Activated CD4-positive, alpha-beta T cell treated with anti-CD3 and anti-CD28 coated beads, Interleukin-2, amount 50 U/mL, for 16 hours (primary cell): ENCODE measurements at regions not wholly inside any gene's neighbourhood (a gene's known extent, or its start where the extent isn't known, plus 50 kb on each side); places are given as distances from the start of the nearest gene placed in this dataset.

Experiments
- DNase-seq: peaks from one replicate; pipeline ENCODE4 v3.0.0-alpha.2; 2020

DNA sequence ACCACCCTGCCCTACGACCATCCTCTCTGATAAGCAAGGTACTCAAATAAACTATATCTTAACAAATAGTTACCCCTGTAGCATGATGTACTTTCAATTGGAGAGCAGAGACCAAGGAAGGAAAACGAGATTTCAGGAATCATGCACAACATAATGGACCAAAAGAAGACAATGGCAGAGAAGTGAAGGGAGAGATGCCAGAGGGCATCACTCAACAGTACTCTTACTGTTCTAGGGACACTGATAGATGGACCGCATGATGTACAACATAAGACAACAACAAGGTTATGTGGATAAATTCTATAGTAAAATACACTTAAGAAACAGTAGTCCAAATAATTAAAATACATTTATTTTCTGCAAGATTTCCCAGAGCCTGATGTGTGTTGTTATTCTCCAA is 77.5 kb upstream of the IFNG-AS1 start:
- DNase-seq: no peak

DNA sequence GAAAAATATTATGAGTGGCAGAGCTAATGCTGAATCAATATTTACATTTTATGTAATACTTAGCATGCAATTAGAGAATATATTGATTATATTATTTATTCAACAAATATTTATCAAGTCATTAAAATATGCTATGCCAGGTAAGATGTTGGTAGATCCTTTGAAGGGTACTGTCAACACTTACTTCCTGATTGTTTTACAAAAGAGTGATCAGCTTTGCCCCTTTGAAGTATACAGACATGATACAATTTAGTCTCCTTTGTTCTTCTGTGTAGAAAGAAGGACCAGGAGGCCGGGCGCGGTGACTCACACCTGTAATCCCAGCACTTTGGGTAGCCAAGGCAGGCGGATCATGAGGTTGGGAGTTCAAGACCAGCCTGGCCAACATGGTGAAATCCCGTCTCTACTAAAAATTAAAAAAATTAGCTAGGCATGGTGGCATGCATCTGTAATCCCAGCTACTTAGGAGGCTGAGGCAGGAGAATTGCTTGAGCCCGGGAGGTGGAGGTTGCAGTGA is 73.9 kb upstream of the IFNG-AS1 start:
- DNase-seq: no peak

GRCh38 chr12:67916266-67916970 is 72.8 kb upstream of the IFNG-AS1 start:
- no peak for DNase-seq

DNA sequence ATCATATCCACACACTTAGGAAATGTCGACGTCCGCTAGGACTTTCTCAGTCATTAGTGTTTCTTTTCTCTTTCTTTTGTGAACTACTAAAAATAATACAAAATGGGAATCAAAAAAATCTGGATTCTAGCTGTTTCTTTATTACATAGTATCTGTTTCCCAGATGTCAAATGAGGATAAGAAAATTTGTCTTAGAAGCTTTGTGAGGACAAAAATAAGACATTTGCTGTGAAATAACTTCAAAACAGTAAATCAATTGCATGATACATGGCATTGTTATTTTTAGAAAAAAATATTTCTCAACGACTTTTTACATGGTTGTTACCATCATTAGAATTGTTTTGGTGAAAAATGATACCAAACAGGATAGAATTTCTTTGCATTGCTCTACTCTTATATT is 71.4 kb upstream of the IFNG-AS1 start:
- no peak for DNase-seq

DNA sequence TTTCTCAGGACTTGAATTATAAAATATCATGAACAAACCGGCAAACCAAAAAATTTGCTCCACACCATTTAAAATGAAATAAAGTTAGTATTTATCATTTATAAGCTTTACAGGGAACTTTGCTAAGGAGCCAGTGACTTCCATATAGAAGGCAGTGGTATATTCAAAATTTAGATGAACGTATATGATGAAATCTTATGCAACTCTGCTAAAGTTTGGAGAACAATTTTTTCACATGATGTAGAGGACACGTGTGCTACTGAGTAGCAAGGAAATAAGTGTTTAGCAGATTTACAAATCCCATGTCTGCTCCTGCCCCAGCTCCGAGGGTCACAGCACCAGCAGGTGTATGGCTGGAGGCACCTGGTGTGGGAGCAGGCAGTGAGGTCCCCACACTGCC is 70.8 kb upstream of the IFNG-AS1 start:
- DNase-seq: no peak

- DNase-seq: no peak
Observed at GRCh38 chr12:67919406-67919805, 69.8 kb upstream of the IFNG-AS1 start.

- DNase-seq: no peak
Observed at GRCh38 chr12:67920413-67920812, 68.8 kb upstream of the IFNG-AS1 start.

- no peak for DNase-seq
Observed at GRCh38 chr12:67921286-67921685, 68.0 kb upstream of the IFNG-AS1 start.

DNA sequence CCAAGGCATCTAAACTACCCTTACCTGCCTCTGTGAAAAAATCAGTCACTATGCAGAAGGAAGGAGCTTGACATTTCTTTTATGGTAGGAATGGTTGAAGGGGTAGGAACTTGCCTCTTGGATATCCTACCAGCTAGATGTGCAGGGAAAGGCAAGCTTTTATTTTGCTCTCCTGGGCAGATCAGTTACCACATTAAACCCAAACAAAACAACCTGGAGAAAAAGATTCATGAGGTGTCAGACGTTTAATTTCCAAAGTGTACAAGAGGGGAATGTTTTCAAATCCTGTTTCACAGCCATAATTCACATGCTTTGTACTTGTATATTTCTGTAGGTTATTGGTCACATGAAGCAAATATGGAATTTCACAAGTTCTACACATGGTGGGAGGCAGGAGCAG is 67.0 kb upstream of the IFNG-AS1 start:
- no peak for DNase-seq

DNA sequence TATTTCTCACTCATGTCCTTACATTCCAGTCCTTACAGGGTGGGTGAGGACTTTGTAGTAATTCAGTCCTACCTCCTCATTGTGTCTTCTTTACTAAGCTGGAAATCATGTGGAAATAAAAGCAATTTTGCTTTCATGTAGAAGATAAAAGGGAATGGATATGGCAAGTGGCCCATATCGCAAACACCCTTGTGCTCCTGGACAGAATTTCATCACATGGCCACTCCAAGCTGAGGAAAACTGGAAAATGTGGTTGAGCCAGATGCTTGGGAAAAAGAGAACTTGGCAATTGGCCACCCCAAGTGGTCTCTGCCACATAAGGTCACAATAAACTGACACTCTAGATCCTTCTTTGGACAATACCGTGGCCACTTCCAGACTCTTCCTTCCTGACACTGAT is 64.2 kb upstream of the IFNG-AS1 start:
- DNase-seq: no peak

GRCh38 chr12:67925552-67925951 is 63.7 kb upstream of the IFNG-AS1 start:
- DNase-seq: no peak

DNA sequence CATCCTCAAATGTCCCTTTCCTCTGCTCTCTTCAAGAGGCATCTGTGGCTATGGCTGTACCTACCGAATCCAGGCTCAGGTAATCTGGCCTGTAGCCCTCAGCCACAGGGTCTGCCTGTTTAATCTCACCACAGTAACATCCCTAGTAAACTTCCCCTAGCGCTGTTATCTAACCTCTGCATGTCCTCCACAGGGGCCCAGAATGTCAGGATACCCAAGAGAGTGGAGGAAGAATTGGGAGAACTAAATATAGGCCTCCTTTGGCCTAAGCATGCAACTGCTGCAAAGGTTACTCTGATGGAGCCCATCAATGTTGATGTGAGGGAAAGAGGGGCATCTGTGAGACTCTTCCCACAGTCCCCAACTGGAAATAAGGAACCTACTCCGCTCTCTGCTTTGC is 63.2 kb upstream of the IFNG-AS1 start:
- DNase-seq: no peak

GRCh38 chr12:67927324-67927723 is 61.9 kb upstream of the IFNG-AS1 start:
- DNase-seq: no peak

- no peak for DNase-seq
Observed at GRCh38 chr12:67927815-67928214, 61.4 kb upstream of the IFNG-AS1 start.

DNA sequence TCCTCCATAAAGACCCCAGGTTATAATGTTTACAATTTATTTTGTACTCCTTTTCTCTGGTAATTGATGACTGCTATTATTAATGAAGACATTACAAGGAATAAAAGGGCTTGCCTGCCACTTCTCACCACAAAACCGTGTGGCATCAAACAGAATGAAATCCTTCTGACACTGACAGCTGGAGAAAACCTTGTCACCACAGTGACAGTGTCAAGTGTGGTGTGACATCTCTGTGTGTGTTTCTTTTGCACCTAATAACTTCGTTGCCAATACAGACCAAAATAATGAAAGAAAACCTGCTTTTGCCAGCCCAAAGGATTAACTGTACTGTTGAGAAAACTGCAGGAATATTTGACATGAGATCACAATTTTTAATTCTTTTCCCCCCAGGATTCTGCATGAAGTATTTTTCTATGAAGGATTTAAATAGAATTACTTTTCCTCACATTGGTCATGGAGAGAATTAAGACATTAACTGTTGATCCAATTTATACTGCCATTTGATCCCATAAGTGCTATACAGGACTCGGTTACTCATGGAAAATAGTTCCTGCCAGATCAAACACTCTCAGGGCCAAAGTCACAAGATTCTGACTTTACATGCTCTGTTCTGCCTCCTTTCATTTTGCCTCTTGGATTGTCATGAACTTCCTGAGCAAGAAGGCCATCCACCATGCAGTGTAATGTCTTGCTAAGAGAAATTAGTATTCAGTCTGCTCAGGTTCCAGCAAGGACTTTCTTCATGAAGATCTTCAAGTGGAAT is 60.4 kb upstream of the IFNG-AS1 start:
- no peak for DNase-seq

DNA sequence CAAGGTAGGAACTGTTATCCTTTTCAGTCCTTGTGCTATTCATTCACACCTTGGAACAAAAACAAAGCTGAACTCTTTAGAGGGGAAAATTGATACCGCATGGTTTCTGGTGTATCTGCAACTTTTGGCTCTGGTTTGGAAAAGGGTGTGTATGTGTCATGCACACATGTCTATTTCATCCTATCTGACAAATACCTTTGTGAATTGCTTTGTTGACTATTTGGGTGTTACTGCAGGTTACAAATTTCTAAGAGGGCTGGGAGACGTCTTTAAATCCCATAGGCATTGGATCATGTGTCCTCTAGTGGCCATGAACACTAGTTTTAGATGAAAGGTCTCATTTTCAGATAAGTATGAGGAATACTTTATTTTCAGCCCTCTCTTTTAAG is 59.9 kb upstream of the IFNG-AS1 start:
- no peak for DNase-seq

DNA sequence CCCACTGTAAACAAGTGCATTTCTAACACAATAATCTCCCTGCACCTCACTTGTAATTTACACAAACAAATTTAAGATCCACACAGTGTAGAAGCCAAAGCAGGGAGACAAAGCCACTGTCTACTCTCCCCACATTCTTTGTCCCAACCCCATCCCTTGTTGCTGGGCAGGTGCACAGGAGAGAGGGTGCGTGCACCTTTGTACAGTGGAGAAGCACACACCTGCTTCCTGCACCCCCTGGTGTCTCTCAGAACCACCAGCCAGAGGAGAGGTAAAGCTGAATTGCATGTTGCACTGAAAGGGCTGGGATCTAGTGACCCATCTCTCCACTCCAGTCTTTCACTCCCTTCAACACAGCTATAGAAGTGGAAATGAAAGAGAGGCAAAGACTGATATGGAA is 51.4 kb upstream of the IFNG-AS1 start:
- no peak for DNase-seq
